Muscle of leg (tissue), 3 donors: ENCODE measurements at regions not wholly inside any gene's neighbourhood (a gene's known extent, or its start where the extent isn't known, plus 50 kb on each side); places are given as distances from the start of the nearest gene placed in this dataset.

Experiments
- DNase-seq: peaks from one replicate; pipeline ENCODE4 v3.0.0; 2013
- H3K27ac ChIP-seq: one replicate; pipeline ENCODE4 v1.5.1; 2013; ENCODE audit warnings: mild to moderate bottlenecking, low read length, control low read depth
- H3K27me3 ChIP-seq: one replicate; pipeline ENCODE4 v1.6.1; 2013; ENCODE audit warnings: low read length; ENCODE audit not compliant: control insufficient read depth, insufficient read depth
- H3K36me3 ChIP-seq: one replicate; pipeline ENCODE4 v1.6.1; 2013; ENCODE audit warnings: low read length; ENCODE audit not compliant: control insufficient read depth, insufficient read depth
- H3K4me1 ChIP-seq: one replicate; pipeline ENCODE4 v1.6.1; 2013; ENCODE audit warnings: low read length; ENCODE audit not compliant: control insufficient read depth, insufficient read depth
- H3K4me3 ChIP-seq: one replicate; pipeline ENCODE4 v1.5.1; 2013; ENCODE audit warnings: low read length, control low read depth
- H3K9me3 ChIP-seq: replicated peaks from 2 replicates; pipeline ENCODE4 v1.6.1; 2013; ENCODE audit warnings: low read depth, low read length; ENCODE audit not compliant: control insufficient read depth
- WGBS: methylation state at CpG from one replicate; pipeline ENCODE4 v1.1.5; 2013; ENCODE audit warnings: missing lambda C conversion rate; ENCODE audit not compliant: insufficient coverage; 5-methylcytosine and 5-hydroxymethylcytosine counted together

GRCh38 chr18:53894675-53895442 is 329.6 kb downstream of the MBD2 start:
- H3K4me1 ChIP-seq: no peaks in the 10 kb centered on the region
- no peak overlapping the region for H3K27ac ChIP-seq
- H3K9me3 ChIP-seq: no peaks in the 10 kb centered on the region
- H3K36me3 ChIP-seq: no peaks in the 10 kb centered on the region
- H3K27me3 ChIP-seq: no peaks in the 10 kb centered on the region
- H3K4me3 ChIP-seq: no peak overlapping the region
- WGBS: no CpG with 5 or more reads among the region's 5 CpGs
- DNase-seq: no peak

GRCh38 chr18:53887447-53887846 is 337.0 kb downstream of the MBD2 start:
- no CpG with 5 or more reads among the region's 3 CpGs for WGBS
- no peak for DNase-seq
- H3K4me1 ChIP-seq: no peaks in the 10 kb centered on the region
- H3K4me3 ChIP-seq: no peak overlapping the region
- H3K9me3 ChIP-seq: peaks cover 2% of the 10 kb centered on the region
- H3K27ac ChIP-seq: no peak overlapping the region
- H3K36me3 ChIP-seq: no peaks in the 10 kb centered on the region
- no peaks in the 10 kb centered on the region for H3K27me3 ChIP-seq

GRCh38 chr18:53886058-53886457 is 338.4 kb downstream of the MBD2 start:
- Histone ChIP-seq H3K4me3 (no peak overlapping the region), H3K27me3 (no peaks in the 10 kb centered on the region), H3K27ac (no peak overlapping the region), H3K9me3 (peaks cover 2% of the 10 kb centered on the region), H3K4me1 (no peaks in the 10 kb centered on the region), H3K36me3 (no peaks in the 10 kb centered on the region)
- no CpG with 5 or more reads among the region's 1 CpG for WGBS
- no peak for DNase-seq

GRCh38 chr18:53883771-53884170 is 340.7 kb downstream of the MBD2 start:
- Histone ChIP-seq H3K4me3 (no peak overlapping the region), H3K27ac (no peak overlapping the region), H3K4me1 (no peaks in the 10 kb centered on the region), H3K27me3 (no peaks in the 10 kb centered on the region), H3K36me3 (no peaks in the 10 kb centered on the region), H3K9me3 (peaks cover 2% of the 10 kb centered on the region)
- no peak for DNase-seq
- 75% methylated on average over 2 of the region's 2 CpGs for WGBS

- Histone ChIP-seq H3K4me1 (no peaks in the 10 kb centered on the region), H3K27me3 (no peaks in the 10 kb centered on the region), H3K27ac (no peak overlapping the region), H3K4me3 (no peak overlapping the region), H3K36me3 (no peaks in the 10 kb centered on the region), H3K9me3 (no peaks in the 10 kb centered on the region)
- no peak for DNase-seq
- WGBS: 100% methylated on average over 1 of the region's 2 CpGs
Measured at GRCh38 chr18:53874103-53874502, 350.4 kb downstream of the MBD2 start.

- no peaks in the 10 kb centered on the region for H3K9me3 ChIP-seq
- no peak for DNase-seq
- H3K27me3 ChIP-seq: no peaks in the 10 kb centered on the region
- no peak overlapping the region for H3K27ac ChIP-seq
- no peaks in the 10 kb centered on the region for H3K4me1 ChIP-seq
- WGBS: 49% methylated on average over 3 of the region's 5 CpGs
- no peak overlapping the region for H3K4me3 ChIP-seq
- H3K36me3 ChIP-seq: no peaks in the 10 kb centered on the region
Measured at GRCh38 chr18:53864770-53865169, 359.7 kb downstream of the MBD2 start.

- no peaks in the 10 kb centered on the region for H3K9me3 ChIP-seq
- H3K4me1 ChIP-seq: no peaks in the 10 kb centered on the region
- H3K4me3 ChIP-seq: no peak overlapping the region
- H3K27ac ChIP-seq: no peak overlapping the region
- no CpG with 5 or more reads among the region's 1 CpG for WGBS
- H3K27me3 ChIP-seq: no peaks in the 10 kb centered on the region
- no peaks in the 10 kb centered on the region for H3K36me3 ChIP-seq
- DNase-seq: no peak
Measured at GRCh38 chr18:53862921-53863320, 361.5 kb downstream of the MBD2 start.

- no CpG with 5 or more reads among the region's 1 CpG for WGBS
- DNase-seq: peak; percentile 0
- no peaks in the 10 kb centered on the region for H3K9me3 ChIP-seq
- H3K4me3 ChIP-seq: no peak overlapping the region
- no peak overlapping the region for H3K27ac ChIP-seq
- no peaks in the 10 kb centered on the region for H3K36me3 ChIP-seq
- no peaks in the 10 kb centered on the region for H3K27me3 ChIP-seq
- no peaks in the 10 kb centered on the region for H3K4me1 ChIP-seq
Measured at GRCh38 chr18:53861185-53861584, 363.3 kb downstream of the MBD2 start.

GRCh38 chr18:53859764-53860163 is 364.7 kb downstream of the MBD2 start:
- no peaks in the 10 kb centered on the region for H3K36me3 ChIP-seq
- no CpG with 5 or more reads among the region's 1 CpG for WGBS

GRCh38 chr18:53850902-53851301 is 373.6 kb downstream of the MBD2 start:
- Histone ChIP-seq H3K4me3 (no peak overlapping the region), H3K9me3 (peaks cover 2% of the 10 kb centered on the region), H3K4me1 (no peaks in the 10 kb centered on the region), H3K36me3 (no peaks in the 10 kb centered on the region), H3K27me3 (no peaks in the 10 kb centered on the region), H3K27ac (no peak overlapping the region)
- no peak for DNase-seq

More at GRCh38 chr18:53859764-53860163, 364.7 kb downstream of the MBD2 start:
- H3K27me3 ChIP-seq: no peaks in the 10 kb centered on the region
- H3K27ac ChIP-seq: no peak overlapping the region
- H3K9me3 ChIP-seq: no peaks in the 10 kb centered on the region
- no peaks in the 10 kb centered on the region for H3K4me1 ChIP-seq
- no peak overlapping the region for H3K4me3 ChIP-seq
- DNase-seq: no peak

- DNase-seq: no peak
- Histone ChIP-seq H3K9me3 (peaks cover 2% of the 10 kb centered on the region), H3K27ac (no peak overlapping the region), H3K36me3 (no peaks in the 10 kb centered on the region), H3K27me3 (no peaks in the 10 kb centered on the region), H3K4me1 (no peaks in the 10 kb centered on the region), H3K4me3 (no peak overlapping the region)
- WGBS: no CpG with 5 or more reads among the region's 1 CpG
Measured at GRCh38 chr18:53843763-53844162, 380.7 kb downstream of the MBD2 start.
